ENCODE measurements at regions not wholly inside any gene's neighbourhood (a gene's known extent, or its start where the extent isn't known, plus 50 kb on each side); places are given as distances from the start of the nearest gene placed in this dataset.

DNA sequence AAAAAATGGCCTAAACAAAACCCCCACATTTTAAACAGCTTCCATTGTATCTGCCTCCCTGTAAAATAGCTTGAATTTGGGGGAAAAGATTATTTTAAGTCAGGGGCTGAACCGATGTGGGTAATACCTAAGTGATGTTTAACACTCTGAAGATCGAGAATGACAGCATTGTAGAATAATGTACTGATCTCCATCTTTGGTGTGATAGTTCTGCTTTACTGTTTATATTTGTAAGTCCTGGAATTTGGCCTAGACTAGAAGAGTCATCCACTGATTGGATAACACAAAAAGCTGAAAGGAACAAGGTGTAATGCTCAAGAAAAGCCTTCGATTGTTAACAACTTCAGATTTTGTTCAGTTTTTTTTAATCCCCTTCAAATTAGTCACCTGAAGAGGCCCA is 53.8 kb upstream of the CCDC68 start:
- TF ChIP-seq POLR2A (IDR thresholded peaks at IDR 0.05; ENCODE audit: low read depth, low read length) (no peak), POLR2AphosphoS5 (IDR thresholded peaks at IDR 0.05; ENCODE audit: low read depth, low read length) (no peak), TAF1 (IDR thresholded peaks at IDR 0.05; ENCODE audit: low read depth, low read length) (no peak), SPI1 (IDR thresholded peaks at IDR 0.05; ENCODE audit: low read depth, low read length) (no peak), PAX5 (IDR thresholded peaks at IDR 0.05; ENCODE audit: insufficient read depth, low read length, severe bottlenecking) (no peak)
